ENCODE measurements at regions not wholly inside any gene's neighbourhood (a gene's known extent, or its start where the extent isn't known, plus 50 kb on each side); places are given as distances from the start of the nearest gene placed in this dataset.

DNA sequence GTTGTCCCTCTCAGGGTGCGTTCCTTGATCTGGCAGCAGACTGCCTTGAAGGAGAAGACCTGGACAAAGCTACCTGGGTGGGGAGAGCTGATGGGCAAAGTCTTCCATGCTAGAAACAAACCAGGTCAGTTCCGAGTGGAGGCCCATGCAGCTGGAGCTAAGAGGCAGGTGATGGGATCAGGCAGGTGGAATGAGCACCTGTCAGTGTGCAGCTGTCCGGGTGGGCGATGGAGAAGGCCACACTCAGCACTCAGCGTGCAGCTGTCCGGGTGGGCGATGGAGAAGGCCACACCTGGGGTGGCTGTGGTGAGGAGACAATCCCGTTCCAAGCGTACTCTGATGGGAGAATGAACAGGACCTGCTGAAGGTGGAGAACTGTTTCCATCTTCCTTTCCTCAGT lies 237.3 kb upstream of the MYT1L start:
- no peak overlapping the region for H3K4me3 ChIP-seq (ENCODE audit: low read depth, low read length)

DNA sequence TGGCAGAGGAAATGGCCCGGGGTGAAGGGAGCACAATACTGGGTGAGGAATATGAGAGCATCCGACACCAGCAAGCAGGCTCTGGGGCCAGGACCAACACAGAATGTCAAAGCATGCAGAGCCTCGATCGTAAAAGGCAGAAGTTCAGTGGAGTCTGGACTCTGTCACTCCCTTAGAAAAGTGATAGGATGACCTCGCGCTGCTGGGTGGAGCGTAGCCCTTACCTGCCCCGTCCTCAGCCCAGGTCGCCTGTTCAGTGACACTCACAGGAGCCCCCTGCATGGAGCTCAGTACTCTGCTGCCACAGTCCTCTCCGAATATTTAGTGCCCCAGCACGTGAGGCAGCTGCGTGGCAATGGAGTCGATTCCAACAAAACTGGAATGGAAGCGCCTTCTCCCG lies 236.7 kb upstream of the MYT1L start:
- no peak overlapping the region for H3K4me3 ChIP-seq (ENCODE audit: low read depth, low read length)

DNA sequence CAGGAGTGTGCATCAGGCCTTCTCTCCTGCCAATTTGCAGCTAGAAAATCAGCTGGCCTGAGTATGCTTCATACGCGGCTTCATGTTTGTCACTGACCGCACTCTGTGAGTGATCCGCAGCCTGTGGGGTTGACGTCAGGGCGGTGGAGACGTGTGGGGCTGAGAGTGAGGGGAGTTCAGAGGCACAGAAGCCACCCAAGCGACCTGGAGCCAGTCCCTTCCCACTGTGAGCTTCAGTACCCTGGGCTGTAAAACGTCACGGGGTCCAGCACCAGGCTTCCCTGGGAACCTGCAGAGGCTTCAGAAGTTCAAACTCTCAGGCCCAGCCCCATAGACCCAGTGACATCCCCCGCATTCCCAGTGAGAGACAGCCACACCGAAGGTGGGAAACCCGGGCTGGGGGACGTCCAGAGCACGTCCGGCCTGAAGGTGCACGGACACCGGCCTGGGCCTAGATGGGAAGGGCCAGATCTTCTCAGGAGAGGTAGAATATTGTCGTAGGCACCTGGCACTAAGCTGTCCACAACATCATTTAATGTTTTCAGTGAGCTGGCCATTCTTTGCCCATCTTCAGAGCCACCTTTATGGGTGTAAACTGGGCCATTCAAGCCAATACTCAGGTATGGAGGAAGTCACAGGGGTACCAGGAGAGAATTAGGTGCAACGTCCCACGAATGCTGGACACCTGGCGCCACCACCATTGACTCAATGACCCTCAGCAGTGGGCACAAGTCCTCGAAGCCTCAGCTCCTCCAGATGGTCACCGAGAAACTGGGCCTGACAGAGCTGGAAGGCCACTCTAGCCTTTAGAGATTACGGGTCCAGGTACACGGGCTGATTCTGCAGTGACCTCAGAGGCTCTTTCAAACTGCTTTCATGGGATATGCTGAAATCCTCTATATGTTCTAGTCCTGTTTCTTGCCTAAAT lies 235.6 kb upstream of the MYT1L start:
- no peak overlapping the region for H3K4me3 ChIP-seq (ENCODE audit: low read depth, low read length)

DNA sequence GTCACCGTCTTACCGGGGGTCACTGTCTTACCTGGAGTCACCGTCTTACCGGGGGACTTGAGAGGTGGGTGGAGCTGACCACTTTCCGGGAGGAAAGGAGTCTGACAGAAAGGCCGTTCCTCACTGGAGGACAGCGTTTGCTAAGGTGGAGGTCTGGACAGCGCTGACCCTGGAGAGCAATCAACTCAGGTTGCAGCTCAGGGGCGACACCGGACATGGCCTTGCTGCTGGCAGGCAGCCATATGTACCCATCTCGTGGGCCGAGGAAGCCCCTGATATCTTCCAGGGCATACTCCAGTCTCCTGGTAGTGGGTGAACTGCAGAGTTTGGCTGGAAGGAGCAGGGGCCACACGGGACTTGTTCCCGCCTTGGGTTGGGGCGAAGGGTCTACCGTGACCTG lies 234.6 kb upstream of the MYT1L start:
- H3K4me3 ChIP-seq (ENCODE audit: low read depth, low read length) = no peak overlapping the region

DNA sequence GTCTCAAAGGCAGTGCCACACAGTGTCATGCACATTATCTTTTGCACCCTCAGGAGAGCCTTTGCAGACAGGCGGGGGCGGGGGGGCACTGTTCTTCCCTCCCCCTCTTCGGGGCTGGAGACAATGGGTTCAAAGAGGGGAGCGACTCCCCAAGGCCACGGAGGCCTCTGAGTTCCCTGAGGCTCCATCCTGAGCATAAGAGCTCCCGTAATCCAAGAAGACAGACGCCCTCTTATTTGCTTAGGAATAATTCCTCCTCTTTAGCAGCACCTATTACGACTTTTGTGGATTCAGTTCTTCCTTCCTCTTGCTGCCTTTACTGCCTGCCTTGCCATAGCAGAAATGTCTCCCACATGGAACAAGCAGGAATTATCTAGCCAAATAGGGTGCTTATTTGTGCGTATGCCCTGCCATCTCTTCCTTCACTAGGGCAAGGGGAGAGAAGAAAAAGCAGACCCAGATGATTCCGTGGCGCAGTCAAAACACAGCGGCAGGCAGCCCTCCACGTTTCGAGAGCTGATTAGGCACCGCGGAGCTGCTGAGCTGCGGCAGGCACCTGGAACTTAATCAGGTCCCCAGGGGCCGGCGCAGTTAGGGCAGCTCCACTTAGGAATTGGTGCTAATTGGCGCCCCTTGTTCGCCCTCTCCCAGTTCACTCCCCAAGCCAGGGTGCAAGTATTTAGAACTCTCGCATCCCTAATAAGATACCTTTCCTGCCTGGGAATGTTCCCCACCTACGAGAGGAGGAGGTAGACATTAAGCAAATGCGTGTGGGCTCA lies 233.4 kb upstream of the MYT1L start:
- H3K4me3 ChIP-seq (ENCODE audit: low read depth, low read length) = no peak overlapping the region

DNA sequence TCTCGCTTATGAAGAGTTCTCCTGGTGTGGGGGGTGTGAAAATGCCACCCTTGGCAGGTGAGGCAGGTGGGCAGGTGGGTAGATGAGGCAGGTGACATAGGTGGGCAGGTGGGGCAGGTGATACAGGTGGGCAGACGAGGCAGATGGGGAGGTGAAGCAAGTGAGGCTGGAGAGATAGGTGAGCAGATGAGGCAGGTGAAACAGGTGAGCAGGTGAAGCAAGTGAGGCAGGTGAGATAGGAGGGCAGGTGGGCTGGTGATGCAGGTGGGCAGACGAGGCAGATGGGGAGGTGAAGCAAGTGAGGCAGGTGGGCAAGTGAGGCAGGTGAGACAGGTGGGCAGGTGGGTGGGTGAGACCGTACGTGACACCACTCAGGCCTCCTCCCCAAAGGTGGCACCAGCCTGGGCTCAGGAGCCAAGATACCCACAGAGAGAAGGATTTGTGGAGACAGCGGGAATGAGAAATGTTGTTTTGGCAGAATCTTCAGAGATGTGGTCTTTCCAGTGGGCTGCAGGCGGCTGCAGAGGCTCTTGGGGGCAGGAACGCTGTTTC lies 232.3 kb upstream of the MYT1L start:
- H3K4me3 ChIP-seq (ENCODE audit: low read depth, low read length) = no peak overlapping the region

DNA sequence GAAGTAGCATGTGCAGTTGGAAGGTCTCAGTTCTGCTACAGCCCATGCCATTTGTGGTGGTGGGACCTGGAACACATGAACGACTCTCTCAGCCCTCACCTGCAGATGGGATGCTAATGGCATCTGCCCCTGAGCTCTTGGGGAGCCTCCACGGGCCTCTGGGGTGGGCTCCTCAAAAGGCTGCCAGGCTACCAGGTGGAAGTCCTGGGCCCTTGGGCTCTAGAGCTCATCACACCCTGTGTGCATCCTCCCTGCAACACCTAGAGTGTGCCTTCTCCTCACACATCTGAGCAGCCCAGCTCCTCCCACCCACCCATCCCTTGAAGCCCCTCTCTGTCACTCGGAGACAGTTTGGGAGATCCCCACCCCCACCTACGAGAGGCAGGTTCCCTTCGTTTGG lies 231.8 kb upstream of the MYT1L start:
- no peak overlapping the region for H3K4me3 ChIP-seq (ENCODE audit: low read depth, low read length)

DNA sequence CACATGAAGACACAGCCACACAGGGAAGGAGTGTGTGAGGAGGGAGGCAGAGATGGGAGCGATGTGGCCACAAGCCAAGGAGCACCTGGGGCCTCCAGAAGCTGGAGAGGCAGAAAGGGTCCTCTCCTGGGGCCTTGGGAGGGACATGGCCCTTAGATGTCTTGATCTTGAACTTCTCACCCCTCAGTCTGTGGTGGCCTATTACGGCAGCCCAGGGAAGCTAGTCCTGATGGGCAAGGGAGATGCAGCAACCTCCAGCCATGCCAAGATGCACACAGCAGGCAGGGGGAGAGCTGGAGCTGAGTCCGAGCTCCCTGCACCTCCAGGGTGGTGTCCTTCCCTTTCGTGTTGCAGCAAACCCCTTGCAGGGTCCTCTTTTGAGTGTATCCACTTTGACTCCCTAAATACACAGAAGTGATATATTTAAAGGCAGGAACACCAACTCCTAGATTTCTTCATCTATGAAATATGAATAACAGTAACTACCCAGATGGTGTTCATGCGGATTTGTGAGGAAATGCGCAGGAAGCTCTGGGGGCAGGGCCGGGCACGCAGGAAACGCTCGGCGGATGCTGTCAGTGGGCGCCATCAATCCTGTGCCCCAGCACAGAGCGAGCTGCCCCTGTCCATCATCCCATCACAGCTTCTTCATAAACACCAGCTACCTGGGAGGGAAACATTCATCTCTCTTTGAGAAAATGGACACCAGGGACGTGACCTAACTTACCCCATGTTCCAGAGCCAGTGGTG lies 230.4 kb upstream of the MYT1L start:
- no peak overlapping the region for H3K4me3 ChIP-seq (ENCODE audit: low read depth, low read length)

DNA sequence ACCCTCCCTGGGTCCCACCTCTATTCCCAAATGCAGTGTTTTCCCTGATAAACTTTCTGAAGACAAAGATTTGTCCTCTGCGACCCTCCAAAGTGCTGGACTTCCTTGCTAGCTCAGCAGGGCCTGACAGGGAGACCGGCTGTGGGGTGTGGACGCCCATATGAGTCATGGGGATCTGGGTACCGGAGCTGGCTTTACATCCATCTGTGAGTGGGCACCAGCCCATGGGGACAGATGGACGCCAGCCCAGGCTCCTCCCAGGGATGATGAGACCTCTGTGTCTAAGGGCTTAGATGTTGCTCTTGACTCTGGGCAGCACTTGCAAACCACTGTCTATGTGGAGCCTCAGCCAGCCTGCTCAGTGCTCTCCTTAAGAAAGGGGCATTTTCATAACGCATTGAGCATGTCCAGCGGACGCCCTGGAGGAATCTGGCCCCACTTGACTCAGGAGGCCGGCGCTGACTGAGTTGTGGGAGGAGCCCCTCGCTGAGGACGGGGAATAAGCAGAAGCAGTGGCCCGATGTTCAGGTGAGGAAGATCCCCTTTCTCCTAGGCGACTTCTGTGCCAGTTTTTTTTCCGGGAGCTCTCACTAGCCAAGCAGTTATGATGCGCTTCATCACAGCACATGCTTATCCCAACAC lies 229.4 kb upstream of the MYT1L start:
- no peak overlapping the region for H3K4me3 ChIP-seq (ENCODE audit: low read depth, low read length)

DNA sequence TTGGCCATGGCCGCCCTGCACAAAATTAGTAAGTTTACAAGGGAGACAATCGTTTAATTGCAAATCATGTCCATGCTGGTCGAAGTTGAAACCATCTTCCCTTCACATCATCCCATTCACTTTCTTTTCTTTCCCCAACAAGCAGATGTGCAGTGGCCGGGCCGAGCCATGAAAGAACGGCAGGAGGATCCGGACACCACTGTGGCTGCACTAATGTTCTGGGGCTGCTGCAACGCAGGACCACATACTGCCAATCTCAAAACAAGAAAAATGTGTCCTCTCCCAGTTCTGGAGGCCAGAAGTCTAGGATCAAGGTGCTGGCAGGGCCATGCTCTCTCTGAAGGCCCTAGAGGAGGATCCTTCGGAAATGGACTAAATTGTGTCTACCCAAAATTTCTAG lies 227.4 kb upstream of the MYT1L start:
- H3K4me3 ChIP-seq (ENCODE audit: low read depth, low read length) = no peak overlapping the region

DNA sequence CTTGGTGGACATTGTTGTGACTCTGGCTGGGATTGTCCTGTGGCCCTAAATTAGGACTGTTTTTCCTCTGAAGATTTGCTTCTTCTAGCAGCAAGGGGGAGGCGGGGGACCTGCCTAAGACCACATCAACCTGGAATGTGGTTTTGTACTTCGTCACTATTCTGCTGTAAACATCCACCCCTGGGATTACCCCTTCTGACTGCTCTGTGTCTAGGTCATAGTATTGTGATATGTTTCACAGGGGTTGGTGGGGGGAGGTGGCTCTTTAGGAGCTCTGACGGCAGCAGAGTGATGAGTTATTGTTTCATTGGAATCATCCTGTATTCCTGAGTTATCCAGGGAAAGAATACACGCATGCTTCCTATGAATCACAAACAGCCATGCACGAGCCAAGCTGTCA lies 226.4 kb upstream of the MYT1L start:
- no peak overlapping the region for H3K4me3 ChIP-seq (ENCODE audit: low read depth, low read length)

DNA sequence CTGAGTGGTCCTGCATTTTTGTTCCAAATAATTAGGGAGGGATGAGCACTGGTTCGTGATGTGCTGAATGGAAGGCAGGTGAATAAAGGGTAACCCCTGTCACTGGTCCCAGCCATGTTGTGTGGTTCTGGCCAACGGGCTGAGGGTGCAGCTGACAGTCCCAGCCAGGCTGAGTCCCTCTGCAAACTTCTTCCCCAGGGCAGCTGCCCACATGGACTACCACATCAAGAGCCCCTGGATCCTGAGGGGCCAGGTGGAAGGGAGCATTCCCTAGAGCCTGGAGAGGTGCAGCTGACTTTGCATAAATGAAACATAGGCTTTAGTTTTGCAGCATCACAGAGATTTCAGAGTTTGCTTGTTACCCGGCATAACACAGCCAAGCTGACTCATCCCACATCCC lies 219.8 kb upstream of the MYT1L start:
- no peak overlapping the region for H3K4me3 ChIP-seq (ENCODE audit: low read depth, low read length)

DNA sequence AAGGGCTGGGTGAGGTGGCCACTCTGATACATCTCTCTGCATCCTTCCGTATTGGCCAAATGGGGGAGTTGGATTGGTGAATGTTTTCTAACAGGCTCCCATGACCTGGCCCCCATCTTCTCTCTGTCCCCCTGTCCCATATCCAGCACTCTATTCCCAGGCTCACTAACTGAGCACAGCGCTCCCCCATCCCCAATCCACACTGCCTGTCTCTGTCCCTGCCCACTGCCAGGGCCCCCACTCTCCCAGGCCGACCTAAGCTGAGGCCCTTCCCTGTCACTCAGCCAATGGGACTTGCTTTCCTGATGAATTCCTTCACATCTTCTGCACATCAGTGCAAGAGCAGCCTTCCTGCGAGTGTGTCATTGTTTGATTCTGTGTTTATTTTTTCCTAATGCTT lies 216.8 kb upstream of the MYT1L start:
- H3K4me3 ChIP-seq (ENCODE audit: low read depth, low read length) = no peak overlapping the region

DNA sequence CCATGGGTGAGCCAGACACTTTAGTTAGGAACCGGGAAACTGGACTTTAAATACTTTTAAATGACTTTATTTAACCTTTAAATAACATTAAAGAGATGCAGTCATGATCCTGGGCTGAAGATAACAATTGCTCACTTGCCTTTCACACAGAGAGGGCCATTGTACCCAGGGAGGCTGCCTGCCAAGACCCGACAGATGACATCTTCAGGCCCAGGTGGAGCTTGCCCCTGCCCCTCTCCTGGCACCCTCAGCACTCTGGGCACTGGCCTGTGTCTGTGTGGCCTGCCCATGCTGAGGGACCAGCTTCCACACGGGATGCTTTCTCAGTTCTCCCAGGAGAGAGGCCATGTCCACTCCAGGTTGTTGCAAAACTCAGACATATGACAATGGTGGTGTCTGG lies 216.4 kb upstream of the MYT1L start:
- no peak overlapping the region for H3K4me3 ChIP-seq (ENCODE audit: low read depth, low read length)

DNA sequence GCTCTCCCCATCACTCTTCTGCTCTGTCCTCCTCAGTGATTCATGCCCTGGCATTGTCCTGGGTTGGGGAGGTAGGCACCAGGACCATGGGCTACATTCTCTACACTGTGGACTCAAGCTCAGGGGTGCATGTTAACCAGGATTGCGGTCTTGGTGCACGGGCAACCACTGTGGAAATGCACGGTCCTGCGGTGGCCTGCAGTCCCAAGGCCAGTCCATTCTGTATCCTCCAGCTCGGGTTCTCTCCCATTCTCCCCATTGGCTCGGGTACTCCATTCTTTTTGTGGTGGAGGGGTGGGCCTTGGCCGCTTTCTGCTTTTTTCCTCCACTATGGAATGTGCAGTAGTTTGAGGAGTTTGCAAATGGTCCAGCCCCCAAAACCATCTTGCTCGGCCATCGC lies 215.0 kb upstream of the MYT1L start:
- H3K4me3 ChIP-seq (ENCODE audit: low read depth, low read length) = no peak overlapping the region

DNA sequence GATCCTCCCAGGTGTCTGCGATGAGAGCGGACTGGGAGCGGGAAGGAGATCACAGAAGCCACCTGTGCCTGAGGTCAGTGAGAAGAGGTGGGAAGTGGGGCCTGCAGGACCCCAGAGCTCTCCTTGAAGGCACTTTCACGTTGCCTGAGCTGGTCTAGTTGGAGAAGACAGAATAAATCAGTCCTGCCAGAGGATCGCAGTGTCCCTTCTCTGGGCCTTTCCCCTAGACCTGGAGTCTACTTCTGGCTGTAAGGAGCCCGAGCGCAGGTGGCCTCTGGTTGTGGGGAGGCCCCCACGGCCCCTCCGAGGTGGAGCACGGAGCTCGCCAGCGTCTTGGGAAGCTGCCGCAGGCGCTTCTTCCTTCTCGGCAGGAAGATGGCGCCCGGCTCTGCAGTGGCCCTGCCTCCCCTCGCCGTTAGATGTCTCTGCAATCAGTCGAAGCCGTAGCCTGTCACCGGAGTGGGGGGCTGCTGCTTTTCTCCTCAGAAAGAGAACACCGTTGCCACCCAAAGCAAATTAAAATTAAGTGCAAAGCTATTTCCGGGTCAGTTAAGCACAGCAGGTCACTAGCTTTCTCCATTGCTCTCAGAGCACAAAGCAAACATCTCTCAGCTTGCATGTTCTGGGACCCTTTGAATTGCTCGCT lies 212.0 kb upstream of the MYT1L start:
- H3K4me3 ChIP-seq (ENCODE audit: low read depth, low read length) = no peak overlapping the region

DNA sequence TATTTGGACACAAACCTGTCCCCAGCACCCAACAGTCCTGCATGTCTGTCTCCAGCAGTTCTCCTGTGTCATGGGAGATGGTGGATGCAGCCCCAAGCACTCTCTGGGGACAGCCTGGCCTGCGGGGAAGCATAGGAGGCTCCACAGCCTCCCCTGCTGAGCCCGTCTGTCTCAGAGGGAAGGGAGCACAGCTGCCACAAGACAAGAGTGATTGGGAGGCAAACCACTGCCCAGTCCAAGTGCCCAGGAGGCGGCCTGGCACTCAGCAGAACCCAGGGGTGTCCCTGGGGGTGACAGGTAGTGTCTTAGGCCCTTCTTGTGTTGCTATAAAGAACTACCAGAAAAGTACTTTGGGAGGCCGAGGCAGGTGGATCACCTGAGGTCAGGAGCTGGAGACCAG lies 211.2 kb upstream of the MYT1L start:
- no peak overlapping the region for H3K4me3 ChIP-seq (ENCODE audit: low read depth, low read length)

DNA sequence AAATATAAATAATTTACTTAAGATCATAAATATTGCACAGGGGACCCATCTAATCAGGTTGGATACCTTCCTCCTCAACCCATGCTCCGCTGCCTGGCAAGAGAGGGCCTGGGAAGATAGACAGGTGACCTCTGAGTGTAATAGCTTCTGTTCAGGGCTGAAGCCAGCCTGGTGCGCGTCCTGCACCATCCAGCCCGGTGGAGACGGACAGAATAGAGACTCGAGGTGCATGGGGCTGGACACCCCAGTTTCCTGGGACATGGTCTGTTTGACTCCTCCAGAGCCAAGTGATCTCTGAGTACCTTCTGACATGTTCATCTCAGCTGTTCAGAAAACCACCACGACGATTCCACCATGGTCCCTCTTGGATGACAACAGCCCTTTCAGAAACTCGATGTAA lies 209.3 kb upstream of the MYT1L start:
- no peak overlapping the region for H3K4me3 ChIP-seq (ENCODE audit: low read depth, low read length)

DNA sequence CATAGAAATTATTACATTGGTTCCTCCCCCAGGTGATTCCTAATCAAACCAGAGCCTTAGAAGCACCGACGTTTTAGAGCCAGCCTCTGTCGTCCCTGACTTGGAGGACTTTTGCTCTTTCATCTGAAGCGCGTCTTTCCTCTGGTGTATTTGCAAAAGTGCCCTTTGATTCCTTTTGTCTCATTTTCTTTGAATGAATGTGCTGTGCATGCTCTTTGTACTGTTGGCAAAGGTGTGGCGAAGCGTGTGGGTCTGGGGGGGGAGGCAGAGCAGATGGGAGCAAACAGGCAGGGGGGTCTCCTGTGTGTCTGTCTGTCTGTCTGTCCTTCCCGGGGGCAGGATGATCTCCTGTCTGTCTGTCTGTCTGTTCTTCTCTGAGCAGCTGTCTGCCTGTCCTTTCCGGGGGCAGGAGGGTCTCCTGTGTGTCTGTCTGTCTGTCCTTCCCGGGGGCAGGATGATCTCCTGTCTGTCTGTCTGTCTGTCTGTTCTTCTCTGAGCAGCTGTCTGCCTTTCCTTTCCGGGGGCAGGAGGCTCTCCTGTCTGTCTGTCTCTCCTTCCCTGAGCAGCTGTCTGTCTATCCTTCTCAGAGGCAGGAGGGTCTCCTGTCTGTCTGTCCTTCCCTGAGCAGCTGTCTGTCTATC lies 205.5 kb upstream of the MYT1L start:
- H3K4me3 ChIP-seq (ENCODE audit: low read depth, low read length) = no peak overlapping the region

DNA sequence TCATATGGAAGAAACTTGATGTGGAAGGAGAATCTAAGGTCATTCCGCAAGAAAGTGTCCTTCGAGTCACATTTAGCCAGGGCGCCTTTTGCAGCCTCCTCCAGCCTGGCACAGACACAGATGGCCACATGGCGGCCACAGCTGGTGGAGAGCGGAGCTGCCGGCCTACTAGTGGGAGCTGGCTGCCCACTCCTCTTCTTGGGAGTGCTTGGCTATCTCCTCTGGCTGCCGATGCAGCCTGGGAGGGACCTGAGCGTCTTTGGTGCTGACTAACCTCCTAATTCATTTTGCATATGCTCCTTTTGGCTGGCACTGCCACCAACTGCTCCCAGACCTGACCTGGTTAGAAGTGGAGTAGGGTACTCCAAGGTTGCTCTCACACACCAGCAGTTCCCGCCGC lies 199.3 kb upstream of the MYT1L start:
- H3K4me3 ChIP-seq (ENCODE audit: low read depth, low read length) = no peak overlapping the region

Measured in iPS-11a (cell line).